ENCODE measurements at regions not wholly inside any gene's neighbourhood (a gene's known extent, or its start where the extent isn't known, plus 50 kb on each side); places are given as distances from the start of the nearest gene placed in this dataset.

DNA sequence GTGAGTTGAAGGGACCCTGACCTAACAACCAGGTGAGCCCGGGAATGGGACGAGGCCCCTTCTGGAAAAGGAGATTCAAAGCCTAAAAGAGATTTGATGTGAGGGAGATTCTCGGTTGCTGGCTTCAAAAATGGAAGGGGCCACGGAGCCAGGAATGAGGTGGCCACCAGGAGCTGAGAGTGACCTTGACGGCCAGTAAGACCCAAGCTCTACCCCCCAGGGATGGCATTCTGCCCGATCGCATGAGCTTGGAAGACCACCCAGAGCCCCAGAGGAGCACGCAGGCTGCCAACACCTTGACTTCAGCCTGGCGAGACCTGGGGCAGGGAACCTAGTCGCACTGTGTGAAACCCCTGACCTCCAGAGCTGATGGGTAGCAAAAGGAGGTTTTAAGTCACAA is 163.9 kb downstream of the BMP7 start:
- H3K27ac ChIP-seq = peak overlapping the region; percentile 80 to 83

DNA sequence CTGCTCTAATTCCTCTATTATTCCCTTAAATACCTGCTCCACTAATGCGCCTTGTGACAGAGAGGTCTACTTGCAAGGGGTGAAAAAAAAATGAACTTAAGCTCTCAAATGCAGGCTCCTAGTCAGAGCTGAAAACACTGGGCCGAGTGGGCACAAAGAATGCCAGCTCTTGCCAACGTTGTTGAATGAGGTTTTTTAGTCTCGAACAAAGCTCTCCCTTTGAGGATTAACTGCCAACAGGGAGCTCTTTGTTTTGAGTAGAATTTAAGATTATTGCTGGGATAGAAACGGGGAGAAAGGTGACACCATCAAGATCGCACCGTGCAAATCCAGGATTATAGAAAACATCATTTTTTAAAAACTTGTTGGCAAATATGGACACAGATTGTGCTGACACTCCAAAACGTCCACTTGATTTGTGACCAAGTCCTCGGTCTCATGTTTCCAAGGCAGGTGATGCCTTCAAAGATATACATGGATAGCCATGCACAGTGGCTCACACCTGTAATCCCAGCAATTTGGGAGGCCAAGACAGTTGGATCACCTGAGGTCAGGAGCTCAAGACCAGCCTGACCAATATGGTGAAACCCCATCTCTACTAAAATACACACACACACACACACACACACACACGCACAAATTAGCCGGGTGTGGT is 163.2 kb downstream of the BMP7 start:
- H3K27me3 ChIP-seq = no peaks in the 10 kb centered on the region
- no peaks in the 10 kb centered on the region for H3K36me3 ChIP-seq
- intact Hi-C loops (cut with DNase I; ENCODE audit: low total_unique reads) = no loop called here
- peak in 1 of 2 donors; percentile 77 for DNase-seq (ENCODE audit: low spot score in 2 of 2)
- H3K9me3 ChIP-seq = no peaks in the 10 kb centered on the region
- no peaks in the 10 kb centered on the region for H3K4me1 ChIP-seq
- H3K27ac ChIP-seq = peak overlapping the region; percentile 80 to 83
- TF ChIP-seq POLR2AphosphoS5 (IDR thresholded peaks at IDR 0.05) (no peak), POLR2A (IDR thresholded peaks at IDR 0.05) (no peak)
- TF ChIP-seq, protein P1, sequence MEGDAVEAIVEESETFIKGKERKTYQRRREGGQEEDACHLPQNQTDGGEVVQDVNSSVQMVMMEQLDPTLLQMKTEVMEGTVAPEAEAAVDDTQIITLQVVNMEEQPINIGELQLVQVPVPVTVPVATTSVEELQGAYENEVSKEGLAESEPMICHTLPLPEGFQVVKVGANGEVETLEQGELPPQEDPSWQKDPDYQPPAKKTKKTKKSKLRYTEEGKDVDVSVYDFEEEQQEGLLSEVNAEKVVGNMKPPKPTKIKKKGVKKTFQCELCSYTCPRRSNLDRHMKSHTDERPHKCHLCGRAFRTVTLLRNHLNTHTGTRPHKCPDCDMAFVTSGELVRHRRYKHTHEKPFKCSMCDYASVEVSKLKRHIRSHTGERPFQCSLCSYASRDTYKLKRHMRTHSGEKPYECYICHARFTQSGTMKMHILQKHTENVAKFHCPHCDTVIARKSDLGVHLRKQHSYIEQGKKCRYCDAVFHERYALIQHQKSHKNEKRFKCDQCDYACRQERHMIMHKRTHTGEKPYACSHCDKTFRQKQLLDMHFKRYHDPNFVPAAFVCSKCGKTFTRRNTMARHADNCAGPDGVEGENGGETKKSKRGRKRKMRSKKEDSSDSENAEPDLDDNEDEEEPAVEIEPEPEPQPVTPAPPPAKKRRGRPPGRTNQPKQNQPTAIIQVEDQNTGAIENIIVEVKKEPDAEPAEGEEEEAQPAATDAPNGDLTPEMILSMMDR (IDR thresholded peaks at IDR 0.05) = no peak
- no peak overlapping the region for H3K4me3 ChIP-seq

More for the DNA sequence above, 163.9 kb downstream of the BMP7 start:
- Histone ChIP-seq H3K36me3 (no peaks in the 10 kb centered on the region), H3K27me3 (no peaks in the 10 kb centered on the region), H3K4me1 (no peaks in the 10 kb centered on the region), H3K9me3 (no peaks in the 10 kb centered on the region), H3K4me3 (no peak overlapping the region)
- intact Hi-C loops (cut with DNase I; ENCODE audit: low total_unique reads) = no loop called here
- no peak for DNase-seq (ENCODE audit: low spot score in 2 of 2)
- TF ChIP-seq POLR2A (IDR thresholded peaks at IDR 0.05) = no peak
- TF ChIP-seq POLR2AphosphoS5 (IDR thresholded peaks at IDR 0.05) = no peak
- TF ChIP-seq, protein P1 (IDR thresholded peaks at IDR 0.05) = no peak

DNA sequence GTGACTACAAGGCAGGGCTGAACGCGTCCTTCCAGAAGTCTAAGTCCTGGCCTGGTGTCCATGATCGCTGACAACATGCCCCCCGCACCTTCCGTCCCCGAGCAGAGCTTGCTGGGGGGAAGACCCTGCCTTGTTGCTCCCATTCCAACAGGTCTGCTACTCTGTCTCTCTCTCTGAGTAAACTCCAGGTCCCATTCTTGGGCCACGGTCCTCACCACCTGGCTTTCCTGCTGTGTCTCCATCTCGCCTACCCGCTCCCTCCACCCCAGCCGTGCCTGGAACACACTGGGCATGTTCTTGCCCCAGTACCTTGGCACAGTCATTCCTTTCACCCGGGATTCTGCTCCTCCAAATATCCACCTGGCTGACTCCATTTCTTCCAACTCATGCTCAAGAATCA is 162.3 kb downstream of the BMP7 start:
- TF ChIP-seq POLR2AphosphoS5 (IDR thresholded peaks at IDR 0.05) (no peak), POLR2A (IDR thresholded peaks at IDR 0.05) (no peak)
- TF ChIP-seq, protein P1 (IDR thresholded peaks at IDR 0.05) = no peak

DNA sequence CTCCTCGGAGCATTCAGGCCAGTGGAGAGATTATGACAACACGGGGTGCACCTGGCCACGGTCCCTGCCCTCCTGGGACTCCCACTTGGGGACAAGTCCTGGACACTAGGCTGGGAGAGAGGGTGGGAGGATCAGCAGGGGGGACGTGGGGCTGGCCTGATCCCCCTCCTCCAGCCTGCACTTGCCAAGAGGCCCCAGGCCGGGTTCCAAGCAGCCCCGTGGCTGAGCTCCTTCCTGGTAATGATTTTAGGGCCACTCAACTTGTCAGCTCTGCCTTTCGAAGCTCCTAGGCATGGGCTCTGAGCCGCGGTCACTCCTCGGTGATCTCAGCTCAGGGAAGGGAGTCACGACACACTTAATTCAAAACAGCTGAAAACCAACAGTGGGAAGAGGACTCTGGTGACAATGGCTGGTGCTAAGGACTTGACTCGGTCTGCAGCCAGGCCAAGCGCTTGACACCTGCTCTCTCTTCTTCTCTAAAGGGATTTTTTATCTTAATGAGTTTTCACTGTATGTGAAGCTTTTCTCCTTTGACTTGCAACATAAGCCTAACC is 161.7 kb downstream of the BMP7 start:
- DNase-seq (ENCODE audit: low spot score in 2 of 2) = no peak
- Histone ChIP-seq H3K27me3 (no peaks in the 10 kb centered on the region), H3K9me3 (no peaks in the 10 kb centered on the region), H3K4me3 (no peak overlapping the region), H3K4me1 (no peaks in the 10 kb centered on the region), H3K27ac (no peak overlapping the region), H3K36me3 (no peaks in the 10 kb centered on the region)
- TF ChIP-seq, protein P1 (IDR thresholded peaks at IDR 0.05) = no peak
- intact Hi-C loops (cut with DNase I; ENCODE audit: low total_unique reads) = no loop called here

More for the DNA sequence above, 162.3 kb downstream of the BMP7 start:
- Histone ChIP-seq H3K4me1 (no peaks in the 10 kb centered on the region), H3K27ac (peak overlapping the region in 1 of 2 donors; percentile 80), H3K36me3 (no peaks in the 10 kb centered on the region), H3K4me3 (no peak overlapping the region), H3K9me3 (no peaks in the 10 kb centered on the region), H3K27me3 (no peaks in the 10 kb centered on the region)
- intact Hi-C loops (cut with DNase I; ENCODE audit: low total_unique reads) = no loop called here
- DNase-seq (ENCODE audit: low spot score in 2 of 2) = no peak

DNA sequence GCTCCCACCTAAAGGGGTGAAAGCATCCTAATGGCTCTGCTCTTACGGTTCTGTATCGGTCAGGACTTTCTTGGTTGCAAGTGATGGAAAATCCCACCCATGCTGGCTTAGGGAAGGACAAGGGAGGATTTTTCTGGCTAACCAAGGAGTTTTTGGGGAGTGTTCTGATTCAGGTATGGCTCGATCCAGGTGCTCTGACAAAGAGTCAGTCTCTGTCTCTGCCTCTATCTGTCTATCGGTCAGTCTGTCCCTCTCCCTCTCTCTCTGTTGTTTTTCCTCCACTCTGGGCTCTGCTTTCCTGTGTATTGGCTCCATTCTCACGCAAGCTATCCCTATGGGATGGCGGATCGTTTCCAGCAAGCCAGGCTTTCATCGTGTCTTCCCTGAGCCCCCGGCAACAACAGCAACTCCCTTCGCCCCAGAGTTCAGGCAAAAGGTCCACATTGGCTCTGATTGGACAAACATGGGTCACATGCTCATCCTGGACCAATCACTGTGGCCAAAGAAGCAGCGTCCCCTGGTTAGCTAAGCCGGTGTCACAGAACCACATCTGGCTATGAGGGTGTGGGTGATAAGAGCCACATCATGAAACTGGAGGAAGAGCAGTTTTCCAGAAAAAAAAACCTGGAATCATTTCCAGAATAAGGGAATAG is 160.3 kb downstream of the BMP7 start:
- intact Hi-C loops (cut with DNase I; ENCODE audit: low total_unique reads) = no loop called here
- no peaks in the 10 kb centered on the region for H3K9me3 ChIP-seq
- no peaks in the 10 kb centered on the region for H3K27me3 ChIP-seq
- no peaks in the 10 kb centered on the region for H3K4me1 ChIP-seq
- TF ChIP-seq POLR2A (IDR thresholded peaks at IDR 0.05) (no peak), POLR2AphosphoS5 (IDR thresholded peaks at IDR 0.05) (no peak)
- TF ChIP-seq, protein P1 (IDR thresholded peaks at IDR 0.05) = no peak
- no peak for DNase-seq (ENCODE audit: low spot score in 2 of 2)
- no peak overlapping the region for H3K4me3 ChIP-seq
- H3K27ac ChIP-seq = no peak overlapping the region
- no peaks in the 10 kb centered on the region for H3K36me3 ChIP-seq
